Transverse colon (tissue), 4 donors: ENCODE measurements at regions not wholly inside any gene's neighbourhood (a gene's known extent, or its start where the extent isn't known, plus 50 kb on each side); places are given as distances from the start of the nearest gene placed in this dataset.

Experiments
- DNase-seq: peaks from one replicate; pipeline ENCODE4 v3.0.0-alpha.2; 2019
- H3K27ac ChIP-seq, 4 donors: fragments of 200-600 bp; sonication (generic); 2 replicates each; pipeline ENCODE4 v1.5.1; 2016 to 2018; ENCODE audit warnings: inconsistent platforms in 4 of 4
- H3K27me3 ChIP-seq: fragments of 200-600 bp; sonication (generic); 2 replicates; pipeline ENCODE4 v1.5.1; 2017; ENCODE audit warnings: inconsistent platforms
- H3K36me3 ChIP-seq, 4 donors: fragments of 200-600 bp; sonication (generic); 2 replicates each; pipeline ENCODE4 v1.5.1; 2017 to 2019; ENCODE audit warnings: inconsistent platforms in 4 of 4
- H3K4me1 ChIP-seq, 4 donors: fragments of 200-600 bp; sonication (generic); 2 replicates each; pipeline ENCODE4 v1.5.1; 2017 to 2020; ENCODE audit warnings: inconsistent platforms in 4 of 4
- H3K4me3 ChIP-seq, 4 donors: fragments of 200-600 bp; sonication (generic); 1 replicate in 1 of 4; 2 replicates in 3 of 4; pipeline versions ENCODE4 v1.5.1 to v1.6.1; 2017 to 2019; ENCODE audit warnings: inconsistent platforms in 4 of 4
- H3K9me3 ChIP-seq, 2 donors: fragments of 200-600 bp; sonication (generic); 2 replicates each; pipeline ENCODE4 v1.5.1; 2017 to 2019; ENCODE audit warnings: inconsistent platforms in 2 of 2
- EP300 ChIP-seq: sonication (generic); formaldehyde crosslinking; IDR thresholded peaks from one replicate; pipeline ENCODE4 v1.6.1; 2017; ENCODE audit warnings: antibody characterized with exemption, low read depth
- POLR2A ChIP-seq: fragments of 450-650 bp; IDR thresholded peaks from one replicate; pipeline ENCODE4 v1.6.1; 2016; ENCODE audit warnings: antibody characterized with exemption, mild to moderate bottlenecking, moderate library complexity
- POLR2AphosphoS5 ChIP-seq, 3 donors: sonication (generic); formaldehyde crosslinking; IDR thresholded peaks; one replicate each; pipeline ENCODE4 v1.6.1; 2016; ENCODE audit warnings: antibody characterized with exemption in 3 of 3
- WGBS, 2 donors: methylation state at CpG; one replicate each; pipeline ENCODE4 v1.1.5; 2018; ENCODE audit warnings: low coverage in 1 of 2; 5-methylcytosine and 5-hydroxymethylcytosine counted together
- in situ Hi-C, 4 donors: fragments of 200-750 bp; cut with MboI; loops; one replicate each; pipeline versions ENCODE4 v1.15.0 to v1.15.1; 2017; ENCODE audit warnings: low sequenced_read_pairs in 3 of 4, low pct_ligation_motif_present in 1 of 4, low pct_unique_long_range_greater_than_20kb in 1 of 4
- intact Hi-C: fragments of 100-400 bp; cut with DNase I; formaldehyde crosslinking; loops from one replicate; pipeline ENCODE4 v1.15.1; 2023; ENCODE audit warnings: low total_unique reads
- TF ChIP-seq, protein P1 (sequence below), 5 experiments: fragments of 200-600 bp in 3 of 5; fragments of 450-650 bp in 2 of 5; sonication (generic) in 3 of 5; IDR thresholded peaks; 1 replicate in 2 of 5; 2 replicates in 3 of 5; pipeline ENCODE4 v1.5.1; 2016 to 2017; ENCODE audit warnings: antibody characterized with exemption in 5 of 5, inconsistent platforms in 3 of 5, mild to moderate bottlenecking in 2 of 5, moderate library complexity in 1 of 5

DNA sequence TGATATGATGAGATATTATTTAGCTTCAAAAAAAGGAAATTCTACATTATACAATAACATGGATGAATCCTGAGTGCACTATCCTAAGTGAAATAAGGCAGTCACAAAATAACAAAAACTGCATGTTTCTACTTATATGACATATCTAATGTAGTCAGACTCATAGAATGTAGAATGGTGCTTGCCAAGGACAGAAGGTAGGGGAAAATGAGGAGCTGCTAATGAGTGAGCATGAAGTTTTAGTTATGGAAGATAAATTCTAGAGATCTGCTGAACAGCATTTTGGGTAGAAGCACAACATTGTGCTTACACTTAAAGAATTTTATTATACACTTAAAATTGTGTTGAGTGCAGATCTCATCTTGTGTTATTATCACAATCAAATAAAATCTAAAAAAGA lies 812.4 kb downstream of the KCTD16 start:
- no peak for TF ChIP-seq POLR2A
- TF ChIP-seq, protein P1, sequence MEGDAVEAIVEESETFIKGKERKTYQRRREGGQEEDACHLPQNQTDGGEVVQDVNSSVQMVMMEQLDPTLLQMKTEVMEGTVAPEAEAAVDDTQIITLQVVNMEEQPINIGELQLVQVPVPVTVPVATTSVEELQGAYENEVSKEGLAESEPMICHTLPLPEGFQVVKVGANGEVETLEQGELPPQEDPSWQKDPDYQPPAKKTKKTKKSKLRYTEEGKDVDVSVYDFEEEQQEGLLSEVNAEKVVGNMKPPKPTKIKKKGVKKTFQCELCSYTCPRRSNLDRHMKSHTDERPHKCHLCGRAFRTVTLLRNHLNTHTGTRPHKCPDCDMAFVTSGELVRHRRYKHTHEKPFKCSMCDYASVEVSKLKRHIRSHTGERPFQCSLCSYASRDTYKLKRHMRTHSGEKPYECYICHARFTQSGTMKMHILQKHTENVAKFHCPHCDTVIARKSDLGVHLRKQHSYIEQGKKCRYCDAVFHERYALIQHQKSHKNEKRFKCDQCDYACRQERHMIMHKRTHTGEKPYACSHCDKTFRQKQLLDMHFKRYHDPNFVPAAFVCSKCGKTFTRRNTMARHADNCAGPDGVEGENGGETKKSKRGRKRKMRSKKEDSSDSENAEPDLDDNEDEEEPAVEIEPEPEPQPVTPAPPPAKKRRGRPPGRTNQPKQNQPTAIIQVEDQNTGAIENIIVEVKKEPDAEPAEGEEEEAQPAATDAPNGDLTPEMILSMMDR (IDR thresholded peaks at IDR 0.05): no peak
- no peak for TF ChIP-seq EP300
- no peak for TF ChIP-seq POLR2AphosphoS5 (IDR thresholded peaks at IDR 0.05)
- no peak overlapping the region for H3K4me3 ChIP-seq
- H3K27ac ChIP-seq: no peak overlapping the region
- DNase-seq: no peak
- intact Hi-C loops: no loop called here
- no peaks in the 10 kb centered on the region for H3K9me3 ChIP-seq
- H3K4me1 ChIP-seq: no peaks in the 10 kb centered on the region
- no peaks in the 10 kb centered on the region for H3K36me3 ChIP-seq
- in situ Hi-C loops: no loop called here
- no peaks in the 10 kb centered on the region for H3K27me3 ChIP-seq

DNA sequence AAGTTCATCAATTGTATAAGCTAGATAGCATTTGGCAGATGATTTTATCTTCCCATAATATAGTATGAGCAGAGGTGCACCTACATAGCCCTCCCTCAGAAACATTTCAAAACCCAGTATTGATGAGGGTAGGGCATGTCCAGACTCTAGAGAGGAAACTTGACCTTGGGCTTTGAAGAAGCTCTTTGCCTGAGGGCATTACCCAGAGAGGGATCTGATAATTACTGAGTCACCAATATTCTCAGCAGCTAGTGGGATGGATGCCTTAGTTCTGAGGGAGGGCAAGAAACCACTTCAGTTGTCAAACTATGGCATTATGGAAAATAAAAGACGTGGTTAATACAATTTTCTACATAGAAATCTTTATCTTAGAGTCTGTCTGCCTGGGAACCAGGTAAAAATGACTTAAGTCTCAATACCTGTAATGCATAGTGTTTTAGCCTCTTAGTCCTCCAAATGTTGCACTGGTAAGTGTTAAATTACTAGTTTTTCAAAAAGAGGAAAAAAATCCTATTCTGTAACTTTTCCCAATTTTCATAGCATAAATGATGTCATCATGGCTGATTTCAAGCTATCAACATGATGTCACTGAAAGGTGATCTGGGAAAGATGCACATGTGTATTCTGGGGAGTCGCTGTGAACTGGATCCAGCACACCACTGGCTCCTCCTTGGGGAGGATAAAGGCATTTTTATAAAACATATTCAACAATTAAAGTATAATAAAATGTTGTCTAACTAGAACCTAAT lies 809.0 kb downstream of the KCTD16 start:
- TF ChIP-seq, protein P1 (IDR thresholded peaks at IDR 0.05): no peak
- no peak for TF ChIP-seq POLR2AphosphoS5 (IDR thresholded peaks at IDR 0.05)
- no peak for TF ChIP-seq POLR2A
- TF ChIP-seq EP300: no peak
- in situ Hi-C loops: no loop called here
- Histone ChIP-seq H3K27ac (no peak overlapping the region), H3K4me1 (no peaks in the 10 kb centered on the region), H3K36me3 (no peaks in the 10 kb centered on the region), H3K9me3 (no peaks in the 10 kb centered on the region), H3K4me3 (no peak overlapping the region), H3K27me3 (no peaks in the 10 kb centered on the region)
- WGBS, 2 donors: 46 to 48% methylated on average over 2 of the region's 2 CpGs
- no peak for DNase-seq
- intact Hi-C loops: no loop called here

DNA sequence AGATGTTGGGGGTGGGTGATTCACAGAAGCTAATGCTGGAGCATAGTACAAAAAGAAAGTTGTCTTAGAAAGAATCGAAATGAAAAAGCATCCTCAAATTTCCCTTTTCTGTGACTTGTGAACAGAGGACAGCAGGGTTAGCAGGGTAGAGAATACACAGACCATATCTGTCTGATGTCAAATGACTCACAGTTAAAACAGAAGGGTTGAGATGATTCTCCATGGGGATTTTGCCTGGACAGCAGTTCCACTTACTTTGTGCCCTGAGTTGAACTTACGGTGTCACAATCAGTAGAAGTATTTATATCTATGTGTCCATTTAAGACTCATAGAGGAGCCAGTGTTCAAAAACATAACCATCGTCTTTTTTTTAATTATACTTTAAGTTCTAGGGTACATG lies 801.6 kb downstream of the KCTD16 start:
- no peaks in the 10 kb centered on the region for H3K4me1 ChIP-seq
- no peak overlapping the region for H3K4me3 ChIP-seq
- in situ Hi-C loops (no loop called here), intact Hi-C loops (no loop called here)
- no peak for DNase-seq
- no peaks in the 10 kb centered on the region for H3K9me3 ChIP-seq
- H3K36me3 ChIP-seq: no peaks in the 10 kb centered on the region
- WGBS, 2 donors: 80 to 94% methylated on average over 2 to 3 of the region's 3 CpGs
- no peak overlapping the region for H3K27ac ChIP-seq
- no peaks in the 10 kb centered on the region for H3K27me3 ChIP-seq
- TF ChIP-seq, protein P1 (IDR thresholded peaks at IDR 0.05): no peak
- TF ChIP-seq POLR2A (no peak), POLR2AphosphoS5 (IDR thresholded peaks at IDR 0.05) (no peak)

DNA sequence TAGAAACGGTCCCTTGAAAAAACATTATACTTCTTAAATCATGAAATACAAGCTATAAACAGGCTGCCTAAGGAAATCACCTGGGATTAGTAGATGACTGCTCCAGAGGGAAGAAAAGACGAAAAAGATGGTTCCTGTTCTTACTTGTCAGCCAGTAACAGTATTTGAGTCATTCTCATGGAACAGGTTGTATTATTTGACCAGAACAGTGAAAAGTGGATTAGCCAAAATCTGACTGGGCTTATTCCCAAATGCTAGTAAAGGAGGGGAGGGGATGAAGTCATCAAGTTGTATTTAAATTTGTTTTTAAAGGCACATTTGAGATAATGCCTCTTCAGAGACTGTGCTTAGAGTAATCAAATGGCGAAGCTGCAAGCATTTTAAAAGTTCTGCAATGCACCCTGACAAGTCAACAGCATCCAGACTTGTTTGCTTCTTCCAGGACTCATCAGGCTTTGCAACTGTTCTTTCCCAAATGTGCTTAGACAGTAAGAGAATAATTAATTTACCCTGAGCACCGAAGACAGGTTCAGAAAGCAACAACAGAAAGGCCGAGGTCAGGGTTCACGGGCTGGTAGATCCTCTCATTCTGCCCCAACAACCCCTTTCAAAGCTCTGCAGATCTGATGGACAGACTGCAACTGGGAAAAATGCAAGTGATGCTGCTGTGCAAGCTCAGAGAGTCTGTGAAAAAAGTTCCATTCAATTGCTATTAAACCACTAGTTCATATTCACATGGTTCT lies 800.6 kb downstream of the KCTD16 start:
- in situ Hi-C loops: no loop called here
- Histone ChIP-seq H3K36me3 (no peaks in the 10 kb centered on the region), H3K27ac (no peak overlapping the region), H3K4me3 (no peak overlapping the region), H3K9me3 (no peaks in the 10 kb centered on the region), H3K27me3 (no peaks in the 10 kb centered on the region), H3K4me1 (no peaks in the 10 kb centered on the region)
- 38 to 60% methylated on average over 5 to 6 of the region's 6 CpGs for WGBS, 2 donors
- intact Hi-C loops: no loop called here
- DNase-seq: no peak
- TF ChIP-seq, protein P1 (IDR thresholded peaks at IDR 0.05): no peak
- TF ChIP-seq POLR2A (no peak), EP300 (no peak), POLR2AphosphoS5 (IDR thresholded peaks at IDR 0.05) (no peak)
